H1 (cell line): ENCODE measurements at regions not wholly inside any gene's neighbourhood (a gene's known extent, or its start where the extent isn't known, plus 50 kb on each side); places are given as distances from the start of the nearest gene placed in this dataset.

ENCODE experiments used
- ATF3 ChIP-seq: IDR thresholded peaks from 2 replicates; pipeline ENCODE4 v1.6.1; 2011; ENCODE audit warnings: low read depth, mild to moderate bottlenecking, low read length; ENCODE audit not compliant: insufficient read depth
- CHD7 ChIP-seq: fragments of 300-600 bp; sonication (generic); IDR thresholded peaks from 2 replicates; pipeline ENCODE4 v1.7.1; 2012; ENCODE audit warnings: low read length, moderate library complexity, mild to moderate bottlenecking, inconsistent platforms; ENCODE audit not compliant: insufficient replicate concordance
- CREB1 ChIP-seq: IDR thresholded peaks from 2 replicates; pipeline ENCODE4 v1.6.1; 2012; ENCODE audit warnings: inconsistent platforms
- EP300 ChIP-seq, 2 experiments: IDR thresholded peaks; 1 replicate in 1 of 2; 2 replicates in 1 of 2; pipeline ENCODE4 v1.6.1; 2011 to 2012; ENCODE audit warnings: low read depth in 2 of 2, low read length in 2 of 2, mild to moderate bottlenecking in 2 of 2, borderline replicate concordance in 1 of 2, inconsistent platforms in 1 of 2, moderate library complexity in 1 of 2
- HDAC2 ChIP-seq, 2 experiments: fragments of 300-600 bp in 1 of 2; sonication (generic) in 1 of 2; IDR thresholded peaks; 2 replicates each; pipeline ENCODE4 v1.6.1; 2011 to 2012; ENCODE audit warnings: low read depth in 2 of 2, low read length in 2 of 2, mild to moderate bottlenecking in 2 of 2, moderate library complexity in 2 of 2, borderline replicate concordance in 1 of 2, inconsistent platforms in 1 of 2
- MAFK ChIP-seq: IDR thresholded peaks from 2 replicates; pipeline ENCODE4 v1.6.1; 2012; ENCODE audit warnings: low read depth, mild to moderate bottlenecking, improper control_type of control experiment, low read length
- MAX ChIP-seq: IDR thresholded peaks from 2 replicates; pipeline ENCODE4 v1.6.1; 2012; ENCODE audit warnings: inconsistent platforms
- NRF1 ChIP-seq: IDR thresholded peaks from 2 replicates; pipeline ENCODE4 v1.6.1; 2011; ENCODE audit warnings: mild to moderate bottlenecking, low read depth, low read length, improper control_type of control experiment
- POU5F1 ChIP-seq: IDR thresholded peaks from 2 replicates; pipeline ENCODE4 v1.6.1; 2011; ENCODE audit warnings: low read depth, mild to moderate bottlenecking, low read length, moderate library complexity
- SP2 ChIP-seq: IDR thresholded peaks from 2 replicates; pipeline ENCODE4 v1.6.1; 2012; ENCODE audit warnings: mild to moderate bottlenecking, low read length, inconsistent platforms
- SRF ChIP-seq: IDR thresholded peaks from 2 replicates; pipeline ENCODE4 v1.6.1; 2011; ENCODE audit warnings: mild to moderate bottlenecking, low read depth, low read length, moderate library complexity
- TBP ChIP-seq: IDR thresholded peaks from 2 replicates; pipeline ENCODE4 v1.6.1; 2011; ENCODE audit warnings: low read depth, low read length, improper control_type of control experiment

GRCh38 chr2:163459986-163460385 lies 275.8 kb downstream of the FIGN start (continued):
- TF ChIP-seq CHD7 (no peak), SP2 (no peak), MAX (no peak), HDAC2 (IDR thresholded peaks at IDR 0.05; ENCODE audit: borderline replicate concordance in 1 of 2, low read depth in 2 of 2, low read length in 2 of 2) (no peak), MAFK (no peak), SRF (no peak), TBP (no peak), POU5F1 (no peak), NRF1 (no peak), EP300 (IDR thresholded peaks at IDR 0.05; ENCODE audit: borderline replicate concordance in 1 of 2, low read depth in 2 of 2, low read length in 2 of 2) (no peak), CREB1 (no peak), ATF3 (no peak)
